HG03097 (cell line): ENCODE measurements at regions not wholly inside any gene's neighbourhood (a gene's known extent, or its start where the extent isn't known, plus 50 kb on each side); places are given as distances from the start of the nearest gene placed in this dataset.
"Not testable (repeated sequence)": the region's sequence is repeated elsewhere in the genome, so short reads cannot be mapped to it uniquely, and the experiment has no call there.

Source experiments
- ATAC-seq: cut with Tn5 transposase; IDR thresholded peaks from one replicate; pipeline ENCODE4 v1.9.1; 2021; ENCODE audit not compliant: unreplicated experiment, low FRiP score

- ATAC-seq: no peak
Observed at GRCh38 chr9:28064241-28064815, 491.0 kb upstream of the C9orf72 start.

- no peak for ATAC-seq
Observed at GRCh38 chr9:28073270-28073669, 500.0 kb upstream of the C9orf72 start.

GRCh38 chr9:28079677-28080076, 506.4 kb upstream of the C9orf72 start:
- no peak for ATAC-seq

GRCh38 chr9:28082671-28083070, 509.4 kb upstream of the C9orf72 start:
- no peak for ATAC-seq

GRCh38 chr9:28086881-28087280, 513.6 kb upstream of the C9orf72 start:
- no peak for ATAC-seq

GRCh38 chr9:28092981-28093936, 520.0 kb upstream of the C9orf72 start:
- ATAC-seq: no peak

GRCh38 chr9:28101509-28101908, 528.2 kb upstream of the C9orf72 start:
- ATAC-seq: no peak

GRCh38 chr9:28105001-28105400, 531.7 kb upstream of the C9orf72 start:
- no peak for ATAC-seq

- no peak for ATAC-seq
Observed at GRCh38 chr9:28120184-28120583, 546.9 kb upstream of the C9orf72 start.

- no peak for ATAC-seq
Observed at GRCh38 chr9:28120626-28121025, 547.3 kb upstream of the C9orf72 start.

GRCh38 chr9:28121366-28121765, 548.1 kb upstream of the C9orf72 start:
- no peak for ATAC-seq

- no peak for ATAC-seq
Observed at GRCh38 chr9:28124917-28125316, 551.6 kb upstream of the C9orf72 start.

- ATAC-seq: no peak
Observed at GRCh38 chr9:28127101-28127500, 553.8 kb upstream of the C9orf72 start.

- no peak for ATAC-seq
Observed at GRCh38 chr9:28134446-28134976, 561.2 kb upstream of the C9orf72 start.

GRCh38 chr9:28135549-28135948, 562.3 kb upstream of the C9orf72 start:
- ATAC-seq: no peak

- ATAC-seq: no peak
Observed at GRCh38 chr9:28136113-28136512, 562.8 kb upstream of the C9orf72 start.

GRCh38 chr9:28147430-28147829, 574.1 kb upstream of the C9orf72 start:
- ATAC-seq: not testable (repeated sequence)

GRCh38 chr9:28147923-28148597, 574.8 kb upstream of the C9orf72 start:
- not testable (repeated sequence) for ATAC-seq

GRCh38 chr9:28149361-28150050, 576.2 kb upstream of the C9orf72 start:
- not testable (repeated sequence) for ATAC-seq

- ATAC-seq: no peak
Observed at GRCh38 chr9:28155067-28155466, 581.8 kb upstream of the C9orf72 start.

- ATAC-seq: no peak
Observed at GRCh38 chr9:28155671-28156070, 582.4 kb upstream of the C9orf72 start.
